GM10248 (cell line): ENCODE measurements at regions not wholly inside any gene's neighbourhood (a gene's known extent, or its start where the extent isn't known, plus 50 kb on each side); places are given as distances from the start of the nearest gene placed in this dataset.
A peak's percentile ranks its signal among the peaks of the same experiment; 100 is the strongest.
"Not testable (repeated sequence)": the region's sequence is repeated elsewhere in the genome, so short reads cannot be mapped to it uniquely, and the experiment has no call there.

ENCODE experiments used
- CTCF ChIA-PET: fragments of 300-600 bp; sonication (Branson Sonifier 250); formaldehyde crosslinking; extraction: SDS; loops from one replicate; lab custom pipeline; 2021; ENCODE audit warnings: antibody characterized with exemption; lab: Yijun Ruan, JAX
- POLR2A ChIA-PET: fragments of 350-650 bp; sonication (Branson Sonifier 250); formaldehyde crosslinking; extraction: SDS; loops from one replicate; lab custom pipeline; 2020; ENCODE audit warnings: antibody characterized with exemption; lab: Yijun Ruan, JAX
- DNase-seq: peaks from one replicate; pipeline ENCODE4 v3.0.0; 2012; ENCODE audit errors: extremely low spot score
- TF ChIP-seq, protein P1 (sequence below): IDR thresholded peaks from 2 replicates; pipeline ENCODE4 v1.5.1; 2012; ENCODE audit warnings: mild to moderate bottlenecking, low read depth; ENCODE audit errors: extremely low read depth, missing control alignments, control extremely low read depth

DNA sequence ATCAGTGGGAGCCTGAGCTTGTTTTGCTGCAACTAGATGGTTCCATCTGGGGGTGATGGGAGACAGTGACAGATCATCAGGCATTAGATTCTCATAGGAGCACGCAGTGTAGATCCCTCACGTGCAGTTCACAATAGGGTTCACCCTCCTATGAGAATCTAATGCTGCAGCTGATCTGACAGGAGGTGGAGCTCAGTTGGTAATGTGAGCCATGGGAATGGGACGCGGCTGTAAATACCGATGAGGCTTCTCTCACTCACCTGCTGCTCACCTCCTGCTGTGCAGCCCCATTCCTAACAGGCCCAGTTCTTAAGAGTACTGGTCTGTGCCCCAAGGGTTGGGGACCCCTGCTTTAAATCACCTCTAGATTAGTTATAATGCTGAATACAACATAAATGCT is 137.5 kb upstream of the PLEKHM1 start:
- CTCF ChIA-PET = interaction anchor here (2.0 kb wide), 1 partner anchor 12 kb away, joined by 10 read pairs; no protein-coding TSS in a partner anchor
- DNase-seq = no peak
- POLR2A ChIA-PET = no interaction called here
- TF ChIP-seq, protein P1, sequence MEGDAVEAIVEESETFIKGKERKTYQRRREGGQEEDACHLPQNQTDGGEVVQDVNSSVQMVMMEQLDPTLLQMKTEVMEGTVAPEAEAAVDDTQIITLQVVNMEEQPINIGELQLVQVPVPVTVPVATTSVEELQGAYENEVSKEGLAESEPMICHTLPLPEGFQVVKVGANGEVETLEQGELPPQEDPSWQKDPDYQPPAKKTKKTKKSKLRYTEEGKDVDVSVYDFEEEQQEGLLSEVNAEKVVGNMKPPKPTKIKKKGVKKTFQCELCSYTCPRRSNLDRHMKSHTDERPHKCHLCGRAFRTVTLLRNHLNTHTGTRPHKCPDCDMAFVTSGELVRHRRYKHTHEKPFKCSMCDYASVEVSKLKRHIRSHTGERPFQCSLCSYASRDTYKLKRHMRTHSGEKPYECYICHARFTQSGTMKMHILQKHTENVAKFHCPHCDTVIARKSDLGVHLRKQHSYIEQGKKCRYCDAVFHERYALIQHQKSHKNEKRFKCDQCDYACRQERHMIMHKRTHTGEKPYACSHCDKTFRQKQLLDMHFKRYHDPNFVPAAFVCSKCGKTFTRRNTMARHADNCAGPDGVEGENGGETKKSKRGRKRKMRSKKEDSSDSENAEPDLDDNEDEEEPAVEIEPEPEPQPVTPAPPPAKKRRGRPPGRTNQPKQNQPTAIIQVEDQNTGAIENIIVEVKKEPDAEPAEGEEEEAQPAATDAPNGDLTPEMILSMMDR = no peak

DNA sequence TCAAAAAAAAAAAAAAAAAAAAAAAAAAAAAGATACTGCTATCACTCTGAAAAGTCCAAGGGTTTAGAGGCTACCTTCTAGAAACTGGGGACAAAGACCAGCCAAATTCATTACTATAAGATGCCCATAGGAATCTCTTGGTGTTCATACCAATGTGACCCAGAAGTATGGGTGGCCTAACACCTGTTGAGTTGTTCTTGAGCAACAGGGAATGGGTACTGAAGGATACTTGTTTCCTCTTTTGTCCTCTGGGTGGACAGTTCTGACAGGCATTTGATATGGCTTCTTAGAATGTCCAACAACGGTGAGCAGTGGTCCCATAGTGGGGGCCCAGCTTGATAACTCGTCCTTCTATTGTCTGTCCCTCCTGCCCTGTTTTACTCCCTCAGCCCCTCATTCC is 141.4 kb upstream of the PLEKHM1 start:
- no peak for DNase-seq
- ChIA-PET CTCF (interaction anchor here (0.9 kb wide), 1 partner anchor 8 kb away, joined by 4 read pairs; no protein-coding TSS in a partner anchor), POLR2A (no interaction called here)
- TF ChIP-seq, protein P1 = no peak

DNA sequence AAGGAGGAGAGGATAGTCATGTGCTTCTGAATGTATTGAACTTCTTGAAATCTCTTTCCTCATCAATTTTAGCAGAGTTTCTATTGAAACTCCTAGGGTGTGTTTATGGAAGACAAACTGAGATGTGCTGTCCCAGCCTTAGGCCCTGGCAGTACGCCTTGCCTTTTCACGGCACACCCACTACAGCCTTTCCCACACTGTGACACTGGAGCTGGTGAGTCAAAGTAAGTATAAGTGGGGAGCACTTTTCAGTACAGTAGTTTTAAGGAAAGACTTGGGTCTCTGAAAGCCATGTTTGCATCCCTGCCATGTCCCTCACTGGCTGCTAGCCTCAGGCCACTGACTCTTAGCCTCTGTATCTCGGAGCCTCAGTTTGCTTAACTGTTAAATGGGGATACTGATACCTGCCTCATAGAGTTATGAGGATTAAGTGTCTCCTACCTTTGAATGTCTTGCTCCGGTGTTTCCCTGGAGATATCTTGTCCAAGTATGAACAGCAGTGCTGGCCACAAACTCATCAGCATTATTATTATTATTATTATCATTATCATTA is 144.7 kb upstream of the CRHR1 start:
- TF ChIP-seq, protein P1 = no peak
- no peak for DNase-seq
- POLR2A ChIA-PET = no interaction called here
- CTCF ChIA-PET = interaction anchor here (0.9 to 5.3 kb wide), 12 partner anchors 10 to 258 kb away, joined by 3 to 97 read pairs (median 6); no protein-coding TSS in a partner anchor

DNA sequence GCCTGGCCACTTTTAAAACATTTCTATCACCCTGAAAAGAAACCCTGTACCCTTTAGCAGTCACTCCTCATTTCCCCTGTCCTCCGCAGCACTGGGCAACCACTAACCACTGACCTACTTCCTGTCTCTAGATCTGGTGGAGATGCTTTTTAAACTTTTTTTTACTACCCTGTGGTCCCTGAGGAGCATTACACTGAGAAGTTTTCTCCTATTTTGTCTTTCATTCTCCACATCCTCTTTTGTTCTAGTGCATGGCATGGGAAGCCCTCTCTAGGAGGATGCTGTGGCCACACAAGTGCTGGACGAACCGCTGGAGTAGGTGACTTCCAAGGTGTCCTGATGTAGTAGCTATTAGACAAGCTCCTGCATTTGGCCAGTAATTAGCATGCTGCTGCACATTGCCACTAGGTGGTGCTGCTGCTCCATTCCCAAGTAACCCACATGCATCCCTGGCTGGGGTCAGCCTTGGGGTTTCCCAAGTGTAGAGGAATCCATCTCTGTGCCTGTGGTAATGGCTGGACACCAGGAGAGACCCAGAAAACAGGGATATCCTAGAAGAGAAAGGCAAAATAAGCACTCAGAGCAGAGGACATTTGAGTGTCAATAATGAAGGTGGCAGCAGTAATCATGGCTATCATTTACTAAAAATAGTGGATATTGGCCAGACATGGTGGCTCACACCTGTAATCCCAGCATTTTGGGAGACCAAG is 143.8 kb upstream of the CRHR1 start:
- CTCF ChIA-PET = interaction anchor here (0.6 to 5.3 kb wide), 26 partner anchors 8 to 309 kb away, joined by 3 to 97 read pairs (median 4); partner anchors contain the start of gene SPPL2C
- POLR2A ChIA-PET = no interaction called here
- DNase-seq = peak; percentile 73
- TF ChIP-seq, protein P1 = peak; percentile 99

DNA sequence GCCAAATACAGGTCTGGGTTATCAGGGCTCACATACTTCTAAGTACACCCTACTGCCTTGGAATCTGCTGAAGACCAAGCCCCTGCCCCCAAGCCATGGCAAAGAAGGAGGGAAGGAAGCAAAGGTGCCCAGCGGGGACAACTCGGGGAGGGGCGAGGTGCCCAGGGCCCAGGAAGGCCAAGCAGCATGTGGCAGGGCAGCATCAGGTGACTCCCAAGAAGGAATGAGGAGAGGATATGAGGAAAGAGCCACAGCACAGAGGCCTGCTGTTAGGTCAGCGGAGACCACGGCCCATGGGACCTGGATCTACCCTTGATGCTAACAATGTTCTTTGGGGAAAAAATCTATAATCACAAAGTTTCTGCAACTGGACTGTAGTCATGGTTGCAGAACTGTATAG is 142.6 kb upstream of the CRHR1 start:
- ChIA-PET CTCF (interaction anchor here (0.9 to 5.3 kb wide), 9 partner anchors 12 to 209 kb away, joined by 3 to 97 read pairs (median 3); no protein-coding TSS in a partner anchor), POLR2A (no interaction called here)
- TF ChIP-seq, protein P1 = no peak
- DNase-seq = no peak

DNA sequence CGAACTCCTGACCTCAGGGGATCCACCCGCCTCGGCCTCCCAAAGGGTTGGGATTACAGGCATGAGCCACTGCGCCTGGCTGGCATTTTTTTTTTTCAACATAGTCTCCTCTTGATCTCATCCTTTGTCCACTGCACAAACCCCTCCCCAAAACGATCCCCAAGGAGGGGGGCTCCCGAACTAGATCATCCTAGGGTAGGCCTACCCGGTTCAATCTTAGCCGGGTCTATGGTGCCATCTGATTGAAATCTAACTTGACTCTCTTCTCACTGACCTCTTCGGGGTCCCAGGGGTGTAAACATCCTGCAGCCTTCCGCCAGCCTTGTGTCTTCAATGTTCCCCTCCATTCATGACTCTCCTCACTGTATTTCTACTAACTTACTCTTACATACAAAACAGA is 140.5 kb upstream of the CRHR1 start:
- TF ChIP-seq, protein P1 = no peak
- POLR2A ChIA-PET = no interaction called here
- no peak for DNase-seq
- CTCF ChIA-PET = interaction anchor here (1.2 to 5.3 kb wide), 2 partner anchors 189 to 208 kb away, joined by 3 to 97 read pairs; no protein-coding TSS in a partner anchor

DNA sequence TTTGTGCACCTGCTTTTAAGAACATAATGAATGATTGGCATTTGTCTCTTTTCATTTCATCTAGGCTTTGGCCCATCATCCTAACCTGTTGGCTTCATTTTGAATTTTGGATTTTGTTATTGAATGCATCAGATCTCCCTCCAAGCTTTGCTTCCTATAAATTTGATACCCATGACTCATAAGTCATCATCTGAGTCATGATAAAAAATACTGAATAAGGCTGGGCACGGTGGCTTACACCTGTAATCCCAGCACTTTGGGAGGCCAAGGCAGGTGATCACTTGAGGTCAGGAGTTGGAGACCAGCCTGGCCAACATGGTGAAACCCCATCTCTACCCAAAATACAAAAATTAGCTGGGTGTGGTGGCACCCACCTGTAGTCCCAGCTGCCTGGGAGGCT is 139.5 kb upstream of the CRHR1 start:
- CTCF ChIA-PET = interaction anchor here (1.0 to 1.7 kb wide), 3 partner anchors 10 to 187 kb away, joined by 3 to 4 read pairs (median 4); no protein-coding TSS in a partner anchor
- DNase-seq, POLR2A ChIA-PET: not testable (repeated sequence)
